ENCODE measurements at regions not wholly inside any gene's neighbourhood (a gene's known extent, or its start where the extent isn't known, plus 50 kb on each side); places are given as distances from the start of the nearest gene placed in this dataset.

GRCh38 chr4:22077571-22077970, 129.0 kb upstream of the KCNIP4 start:
- TF ChIP-seq CTCF (IDR thresholded peaks at IDR 0.05) (no peak), POLR2A (IDR thresholded peaks at IDR 0.05) (no peak)
